Activated CD4-positive, alpha-beta T cell treated with anti-CD3 and anti-CD28 coated beads, Interleukin-2, Interleukin-6, amounts not matched to agents 100 ng/mL and 50 ng/mL, durations not matched to agents 16 hours and 8 hours (primary cell): ENCODE measurements at regions not wholly inside any gene's neighbourhood (a gene's known extent, or its start where the extent isn't known, plus 50 kb on each side); places are given as distances from the start of the nearest gene placed in this dataset.

ENCODE experiments used
- DNase-seq: peaks from one replicate; pipeline ENCODE4 v3.0.0-alpha.2; 2020

- DNase-seq = peak; percentile 23
These were observed 165.1 kb downstream of the HAUS1 start for GRCh38 chr18:46269275-46269674.

DNA sequence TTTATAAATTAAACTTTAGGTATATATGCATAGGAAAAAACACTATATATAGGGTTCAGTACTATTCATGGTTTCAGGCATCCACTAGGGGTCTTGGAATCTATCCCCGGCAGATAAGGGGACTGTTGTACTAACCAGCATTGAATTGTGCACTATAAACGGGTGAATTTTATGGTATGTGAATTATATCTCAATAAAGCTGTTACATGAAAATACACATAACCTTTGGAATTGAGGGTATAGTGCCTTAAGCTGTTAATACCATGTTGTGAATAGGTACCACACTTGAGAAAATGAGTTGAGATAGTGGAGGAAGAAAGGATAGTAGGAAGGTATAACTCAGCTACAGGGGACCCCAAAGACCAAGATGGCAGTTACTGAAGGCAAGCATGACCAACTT is 167.3 kb downstream of the HAUS1 start:
- DNase-seq = no peak

- no peak for DNase-seq
These were observed 169.7 kb downstream of the HAUS1 start for GRCh38 chr18:46273861-46274260.

DNA sequence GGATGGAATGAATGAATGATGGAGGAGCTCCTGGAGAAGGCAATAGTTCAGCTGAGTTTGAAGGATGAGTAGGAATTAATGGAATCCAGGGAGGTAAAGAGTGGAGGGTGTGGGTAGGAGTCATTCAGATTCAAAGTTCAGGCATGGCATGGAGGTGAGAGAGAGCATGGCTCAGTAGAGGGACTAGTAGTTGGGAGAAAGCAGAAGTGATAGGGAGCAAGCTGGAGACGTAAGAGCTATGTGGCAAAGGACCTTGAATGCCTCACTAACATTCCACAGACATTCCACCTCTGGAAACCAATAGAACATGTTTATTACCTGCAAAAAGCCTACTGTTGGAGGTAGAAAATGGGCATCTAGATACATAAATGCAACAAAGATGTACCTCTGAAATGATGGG is 170.1 kb downstream of the HAUS1 start:
- DNase-seq = no peak

DNA sequence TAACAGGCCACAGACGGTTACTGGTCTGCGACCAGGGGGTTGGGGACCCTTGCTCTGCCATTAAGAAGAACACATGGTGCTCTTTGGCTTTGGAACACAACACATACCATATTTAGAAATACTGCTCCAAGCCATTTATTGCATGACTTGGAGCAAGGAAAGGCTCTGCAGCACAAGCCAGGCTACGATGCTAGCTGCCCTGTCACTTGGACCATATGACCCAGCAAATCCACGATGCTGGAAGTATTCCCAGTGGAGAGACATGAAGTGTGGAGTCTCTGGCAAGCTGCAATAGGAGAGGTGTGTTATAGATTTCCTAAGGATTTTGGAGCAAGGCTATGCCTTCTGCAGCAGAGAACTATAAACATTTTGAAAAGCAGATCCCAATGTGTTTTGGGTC is 171.2 kb downstream of the HAUS1 start:
- no peak for DNase-seq

DNA sequence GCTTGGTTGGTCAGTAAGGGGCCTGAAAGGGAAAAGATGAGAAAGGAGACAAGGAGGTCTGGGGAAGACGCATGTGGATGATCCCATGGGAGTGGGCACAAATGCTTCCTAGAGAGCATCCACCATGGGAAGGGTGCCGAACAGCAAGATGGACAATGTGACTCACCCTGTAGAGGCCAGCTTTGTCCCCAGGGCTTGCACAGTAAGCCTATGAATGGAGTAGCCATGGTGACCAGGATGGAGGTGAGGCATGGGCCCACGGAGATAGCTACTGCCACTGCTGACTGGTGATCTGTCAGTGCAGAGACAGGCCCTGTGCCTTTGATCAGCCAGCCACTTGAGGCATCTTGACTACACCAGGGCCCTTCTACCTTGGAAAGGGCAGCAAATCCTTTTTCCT is 172.6 kb downstream of the HAUS1 start:
- DNase-seq = no peak

GRCh38 chr18:46278481-46279465 is 174.6 kb downstream of the HAUS1 start:
- no peak for DNase-seq

GRCh38 chr18:46279673-46280072 is 175.5 kb downstream of the HAUS1 start:
- DNase-seq = no peak

GRCh38 chr18:46281185-46282176 is 177.3 kb downstream of the HAUS1 start:
- peak; percentile 67 for DNase-seq

DNA sequence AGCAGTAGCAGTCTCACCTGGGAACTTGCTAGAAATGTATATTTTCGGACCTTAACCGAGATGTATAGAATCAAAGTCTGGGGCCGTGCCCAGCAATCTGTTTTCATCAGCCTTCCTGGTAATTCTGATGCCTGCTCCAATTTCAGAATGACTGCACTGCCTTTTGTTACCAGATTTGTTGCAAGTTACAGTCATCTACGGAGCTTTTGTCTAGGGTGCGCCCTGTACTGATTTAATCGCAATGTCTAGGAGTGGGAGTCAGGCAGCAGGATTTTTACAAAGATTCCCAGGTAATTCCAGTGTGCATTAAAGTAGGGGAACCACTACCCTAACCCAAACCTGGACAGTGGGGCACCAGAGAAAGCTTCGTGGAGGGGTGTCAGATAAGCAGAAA is 178.0 kb downstream of the HAUS1 start:
- DNase-seq = no peak

DNA sequence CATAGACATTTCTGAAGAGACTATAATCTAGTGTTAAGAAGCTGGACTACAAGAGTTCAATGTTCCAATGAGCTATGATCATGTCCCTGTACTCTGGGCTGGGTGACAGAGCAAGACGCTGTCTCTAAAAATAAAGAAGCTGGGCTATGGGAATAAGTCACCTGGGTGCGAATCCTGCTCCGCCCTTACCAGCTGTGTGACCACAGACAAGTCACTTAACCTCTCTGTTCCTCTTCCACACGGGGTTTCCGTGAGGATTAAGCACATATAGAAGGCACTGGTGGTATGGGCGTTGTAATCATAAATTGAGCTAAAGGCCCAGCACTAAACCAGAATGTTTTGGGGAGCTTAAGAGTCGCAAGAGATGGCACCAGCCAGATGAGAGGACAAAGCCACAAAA is 178.5 kb downstream of the HAUS1 start:
- no peak for DNase-seq

GRCh38 chr18:46283268-46283667 is 179.1 kb downstream of the HAUS1 start:
- no peak for DNase-seq

GRCh38 chr18:46283895-46284295 is 179.7 kb downstream of the HAUS1 start:
- no peak for DNase-seq

GRCh38 chr18:46289463-46289862 is 185.3 kb downstream of the HAUS1 start:
- no peak for DNase-seq

- DNase-seq = no peak
These were observed 185.7 kb downstream of the HAUS1 start for GRCh38 chr18:46289931-46290330.

DNA sequence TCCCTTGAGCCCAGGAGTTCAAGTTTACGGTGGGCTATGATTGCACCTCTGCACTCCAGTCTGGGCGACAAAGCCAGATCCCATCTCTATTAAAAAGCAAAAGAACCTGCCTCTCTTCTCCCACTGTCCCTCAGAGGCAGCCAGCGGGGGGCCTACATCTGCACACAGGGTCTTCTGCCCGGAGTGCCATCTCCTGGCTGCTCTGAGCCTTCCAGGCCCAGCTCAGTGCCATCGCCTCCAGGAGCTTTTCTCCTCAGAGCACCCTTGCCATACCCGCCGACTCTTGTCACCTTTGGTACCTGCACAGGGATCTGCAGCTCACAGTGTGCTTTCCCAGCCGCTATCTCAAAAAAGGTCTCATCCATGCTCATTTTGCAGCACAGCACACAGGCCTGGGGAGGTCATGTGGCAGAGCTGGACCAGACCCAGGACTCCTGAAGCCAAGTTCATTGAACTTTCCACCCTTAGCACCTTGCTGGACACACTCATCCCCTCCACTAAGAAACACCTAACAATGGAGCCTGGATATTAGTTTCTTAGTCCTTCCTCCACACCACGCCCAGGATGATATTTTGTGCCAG is 186.3 kb downstream of the HAUS1 start:
- no peak for DNase-seq

GRCh38 chr18:46291149-46291548 is 187.0 kb downstream of the HAUS1 start:
- no peak for DNase-seq

- no peak for DNase-seq
These were observed 189.6 kb downstream of the HAUS1 start for GRCh38 chr18:46293742-46294181.

- DNase-seq = no peak
These were observed 190.1 kb downstream of the HAUS1 start for GRCh38 chr18:46294318-46294717.

GRCh38 chr18:46294751-46295150 is 190.6 kb downstream of the HAUS1 start:
- DNase-seq = no peak

DNA sequence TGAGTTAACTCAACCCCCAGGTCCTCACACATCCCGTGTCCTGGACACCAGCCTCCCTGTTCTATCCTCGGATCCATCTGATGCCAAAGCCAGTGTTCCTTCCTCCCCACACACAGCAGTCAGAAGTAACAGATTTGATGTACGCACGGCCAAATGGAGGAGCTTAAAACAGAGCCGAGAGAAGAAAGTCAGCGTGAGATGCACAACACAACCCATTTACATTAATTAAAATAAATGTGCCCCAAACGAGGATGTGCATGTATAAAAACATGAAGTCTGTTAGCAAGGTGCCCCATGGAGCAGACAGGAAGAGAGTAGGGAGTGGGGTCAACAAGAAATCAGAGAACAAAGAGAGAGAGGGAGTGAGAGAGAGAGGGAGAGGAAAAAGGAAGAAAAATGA is 191.2 kb downstream of the HAUS1 start:
- no peak for DNase-seq

DNA sequence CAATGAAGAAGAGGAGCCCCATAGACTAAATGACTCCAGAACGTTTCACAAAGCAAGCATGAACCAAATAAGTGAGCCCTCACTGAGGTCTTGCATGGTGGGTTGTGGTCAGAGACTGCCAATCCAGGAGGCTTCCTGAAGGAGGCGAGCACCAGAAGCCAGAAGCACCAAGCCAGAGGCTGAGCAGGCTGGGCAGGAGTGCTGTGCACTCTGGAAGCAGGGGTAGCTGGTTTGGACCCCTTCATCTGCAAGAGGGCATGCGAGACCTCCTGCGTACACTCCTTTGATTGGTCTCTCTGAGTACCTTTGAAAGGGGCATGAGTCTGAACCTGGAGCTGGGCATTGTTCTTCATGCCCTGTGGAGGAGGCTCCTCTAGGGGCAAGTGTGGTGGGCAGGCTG is 192.5 kb downstream of the HAUS1 start:
- DNase-seq = no peak

DNA sequence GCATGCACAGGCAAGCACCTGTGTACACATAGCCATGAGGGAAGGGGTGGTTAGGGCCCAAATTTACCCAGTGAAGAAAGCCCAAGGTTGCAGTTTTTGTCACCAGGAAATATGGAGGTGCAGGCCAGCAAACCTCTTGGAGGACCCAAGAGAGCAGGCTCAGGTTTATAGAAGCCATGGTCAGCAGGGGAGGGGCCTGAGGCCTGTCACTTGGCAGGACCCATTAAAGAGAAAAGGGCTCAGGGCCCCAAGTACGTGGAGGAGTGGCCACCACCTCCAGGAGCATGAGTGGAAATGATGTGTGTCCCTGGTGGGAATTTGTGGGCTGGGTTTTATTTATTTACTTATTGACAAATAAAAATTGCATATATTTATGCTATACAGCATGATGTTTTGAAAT is 192.9 kb downstream of the HAUS1 start:
- DNase-seq = no peak
